NOMO-1 treated with dmso at 0.1 percent for 144 hours (cell line): ENCODE measurements at regions not wholly inside any gene's neighbourhood (a gene's known extent, or its start where the extent isn't known, plus 50 kb on each side); places are given as distances from the start of the nearest gene placed in this dataset.

Source experiments
- DNase-seq: peaks from one replicate; lab custom pipeline; 2025; ENCODE audit not compliant: unreplicated experiment; lab: John Stamatoyannopoulos, UW

- DNase-seq, result no peak
Measured at GRCh38 chr15:39139431-39140059, 441.3 kb upstream of the THBS1 start.

GRCh38 chr15:39140060-39140604, 440.7 kb upstream of the THBS1 start:
- DNase-seq, result no peak

- DNase-seq, result no peak
Measured at GRCh38 chr15:39142500-39142899, 438.4 kb upstream of the THBS1 start.

GRCh38 chr15:39143479-39143878, 437.4 kb upstream of the THBS1 start:
- DNase-seq, result no peak

- DNase-seq, result no peak
Measured at GRCh38 chr15:39144051-39144450, 436.8 kb upstream of the THBS1 start.

DNA sequence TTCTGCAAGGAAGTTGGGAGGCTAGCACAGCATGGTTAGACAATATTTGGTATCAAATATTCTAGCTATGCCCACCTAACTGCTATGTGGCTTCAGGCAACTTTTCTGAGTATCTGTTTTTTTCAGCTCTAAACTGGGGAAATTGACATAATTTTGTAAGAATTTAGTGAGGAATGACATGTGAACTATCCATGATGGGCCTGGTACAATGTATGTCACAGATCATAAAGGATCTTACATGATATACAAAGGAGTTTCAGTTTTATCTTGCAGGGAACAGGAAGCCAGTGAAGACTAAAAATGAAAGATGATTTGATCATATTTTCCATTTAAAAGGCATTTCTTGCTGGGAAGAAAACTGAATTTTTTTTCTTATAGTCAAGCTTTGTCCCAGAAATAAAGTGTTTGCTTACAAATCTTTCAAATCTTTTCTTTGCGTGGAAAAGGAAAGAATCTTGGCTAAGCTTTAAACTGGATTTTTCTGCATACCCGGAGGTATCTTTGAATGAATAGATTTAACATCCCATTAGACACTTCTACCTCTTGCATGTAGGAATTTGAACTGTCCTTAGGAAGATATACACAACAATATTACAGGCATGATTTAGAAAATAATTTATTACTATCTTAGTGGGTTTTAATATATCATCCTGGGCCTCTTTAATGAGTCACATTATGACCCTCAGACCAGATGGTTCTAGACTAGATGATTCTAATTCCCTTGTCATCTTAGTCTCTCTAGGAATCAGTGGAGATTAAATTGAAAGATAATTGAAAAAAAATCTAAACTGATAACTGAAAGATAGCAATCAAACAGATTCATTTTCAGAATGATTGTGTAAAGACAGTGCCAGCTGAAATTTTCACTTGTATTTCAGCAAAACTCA, 436.0 kb upstream of the THBS1 start:
- DNase-seq, result no peak

DNA sequence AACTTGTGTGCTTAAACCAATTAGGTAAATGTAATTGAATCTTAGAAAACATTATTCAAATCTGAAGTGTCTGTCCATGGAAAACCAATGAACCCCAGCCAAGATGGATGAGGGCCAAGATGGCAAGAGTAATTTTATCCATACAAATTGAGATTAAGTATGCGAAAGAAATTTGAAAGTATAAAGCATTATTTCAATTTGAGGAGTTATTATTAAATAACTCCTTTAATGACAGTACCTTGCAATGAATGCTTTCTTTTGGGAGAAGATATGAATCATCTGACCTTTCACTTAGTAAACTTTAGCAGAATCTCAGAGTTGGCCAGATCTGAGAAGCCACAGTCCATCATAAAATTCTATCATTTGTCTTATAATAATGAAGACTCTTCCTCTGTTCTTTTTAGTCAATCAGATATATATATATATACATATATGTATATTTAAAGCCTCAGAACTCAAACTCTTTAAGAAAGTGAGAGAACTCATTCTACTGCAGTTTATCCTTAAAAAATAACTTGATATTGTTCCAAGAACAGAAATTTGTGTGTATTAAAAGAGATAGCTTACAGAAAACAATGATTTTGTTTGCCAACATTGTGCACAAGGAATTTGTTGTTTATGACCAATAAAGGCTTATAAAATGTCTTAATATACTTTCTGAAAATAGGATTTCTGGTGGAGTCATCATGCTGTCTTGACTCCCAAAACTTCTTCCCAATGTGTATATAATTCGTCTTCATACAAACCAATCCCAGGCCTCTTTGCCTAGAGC, 434.8 kb upstream of the THBS1 start:
- DNase-seq, result no peak

GRCh38 chr15:39149636-39150150, 431.2 kb upstream of the THBS1 start:
- no peak for DNase-seq

GRCh38 chr15:39151545-39151944, 429.3 kb upstream of the THBS1 start:
- DNase-seq, result no peak

- no peak for DNase-seq
Measured at GRCh38 chr15:39153058-39153714, 427.7 kb upstream of the THBS1 start.

GRCh38 chr15:39153716-39154115, 427.2 kb upstream of the THBS1 start:
- no peak for DNase-seq

DNA sequence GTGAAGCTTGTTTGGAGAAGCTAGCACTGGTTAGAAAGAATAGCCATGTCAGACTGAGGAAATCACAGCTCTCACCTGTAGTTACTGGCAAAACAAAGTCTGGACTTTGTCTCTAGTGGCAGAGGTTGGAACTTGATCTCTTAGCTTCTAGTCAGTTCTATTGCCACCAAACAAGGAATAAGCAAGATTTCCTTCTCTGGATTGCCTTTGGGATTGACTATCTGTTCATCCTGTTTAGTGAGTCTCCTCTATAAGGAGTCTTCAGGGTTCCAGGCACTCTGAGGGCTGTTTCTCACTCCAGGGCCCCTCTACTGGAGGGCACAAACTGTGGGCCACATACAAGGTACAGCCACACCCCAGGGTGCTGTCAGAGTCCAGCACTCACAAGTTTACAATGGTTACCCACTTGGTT, 426.6 kb upstream of the THBS1 start:
- DNase-seq, result no peak

DNA sequence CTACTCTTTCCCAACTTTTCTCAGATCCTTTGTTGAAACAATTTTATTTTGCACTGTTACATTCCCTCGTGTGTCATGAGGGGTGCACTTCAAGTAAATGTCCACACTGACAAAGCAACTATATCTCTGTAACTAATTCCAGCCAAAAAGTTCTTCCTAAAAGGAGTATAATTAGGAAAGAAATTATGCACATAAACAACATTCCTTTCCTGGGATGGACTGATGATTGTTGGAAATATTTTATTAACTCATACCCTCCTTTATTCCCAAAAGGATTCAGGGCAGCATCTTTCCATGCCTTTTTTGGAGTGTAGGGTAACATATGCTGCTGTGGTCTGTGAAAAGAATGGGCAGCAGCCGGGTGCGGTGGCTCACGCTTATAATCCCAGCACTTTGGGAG, 426.1 kb upstream of the THBS1 start:
- DNase-seq, result no peak

- DNase-seq, result no peak
Measured at GRCh38 chr15:39156166-39156565, 424.7 kb upstream of the THBS1 start.

DNA sequence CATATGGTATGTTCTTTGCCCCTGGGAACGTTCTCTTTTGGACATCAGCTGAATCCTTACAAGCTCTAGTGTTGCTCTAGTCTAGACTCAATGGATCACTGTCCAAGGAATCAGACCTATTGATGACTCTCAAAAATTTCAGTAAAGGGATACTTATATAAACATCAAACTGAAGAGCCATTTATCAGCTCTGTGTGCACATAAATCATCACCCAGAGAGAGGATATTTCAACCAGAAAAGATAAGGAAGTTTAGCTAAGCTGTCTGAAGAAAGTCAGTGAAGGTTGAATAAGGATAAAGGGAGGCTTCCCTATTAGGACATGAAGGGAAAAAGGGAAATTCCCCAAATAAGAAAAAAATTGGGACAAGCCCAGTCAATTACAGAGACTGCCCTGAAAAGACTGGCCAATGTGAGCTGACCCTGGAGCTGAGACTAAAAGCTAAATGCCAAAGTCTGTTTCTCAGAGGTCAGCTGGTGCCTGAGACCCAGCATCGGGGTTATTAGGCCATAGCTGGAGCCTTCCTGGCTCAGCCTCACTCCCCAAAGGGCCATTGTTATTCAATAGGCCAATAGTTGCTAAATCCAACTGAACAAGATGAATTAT, 424.1 kb upstream of the THBS1 start:
- DNase-seq, result no peak

DNA sequence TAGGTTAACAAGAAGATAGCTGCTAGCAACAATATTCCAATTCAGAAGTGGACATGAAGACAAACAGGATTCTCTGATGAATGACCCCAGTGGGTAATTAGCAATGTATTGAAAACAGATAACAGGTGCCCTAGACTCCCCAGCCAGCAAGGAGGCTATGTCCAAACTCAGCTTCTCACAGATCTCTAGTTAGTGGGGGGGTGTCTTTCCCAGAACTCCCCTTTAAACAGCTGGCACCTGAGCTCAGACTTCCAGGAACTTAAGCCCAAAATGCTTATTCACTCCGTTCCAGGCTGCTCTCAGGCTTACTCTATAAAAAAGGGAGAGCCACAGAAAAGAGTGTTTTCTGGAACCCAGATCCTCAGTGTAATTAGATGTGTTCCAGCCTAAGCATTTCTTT, 423.0 kb upstream of the THBS1 start:
- DNase-seq, result no peak

DNA sequence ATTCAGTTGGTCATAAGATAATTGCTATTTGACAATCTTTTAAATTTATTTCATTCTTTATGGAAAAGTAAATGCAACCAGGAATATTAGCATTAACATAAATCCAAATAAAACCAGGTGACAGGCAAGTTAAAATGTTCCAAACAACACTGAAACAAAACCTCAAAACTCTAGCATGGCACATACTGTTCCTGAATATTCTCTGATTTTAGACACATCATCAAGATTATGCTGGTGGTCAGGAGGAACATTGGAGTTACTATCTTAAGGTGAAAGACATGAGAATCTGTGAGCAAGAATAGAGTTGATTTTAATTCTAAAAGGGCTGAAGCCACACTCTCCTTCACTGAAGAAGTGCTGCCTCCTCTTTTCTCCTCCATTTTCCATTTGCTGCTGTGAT, 421.0 kb upstream of the THBS1 start:
- DNase-seq, result no peak

- DNase-seq, result no peak
Measured at GRCh38 chr15:39161096-39161495, 419.8 kb upstream of the THBS1 start.

GRCh38 chr15:39165020-39165706, 415.7 kb upstream of the THBS1 start:
- DNase-seq, result no peak
